Mesendoderm (in vitro differentiated cells): ENCODE measurements at regions not wholly inside any gene's neighbourhood (a gene's known extent, or its start where the extent isn't known, plus 50 kb on each side); places are given as distances from the start of the nearest gene placed in this dataset.
"Not testable (repeated sequence)": the region's sequence is repeated elsewhere in the genome, so short reads cannot be mapped to it uniquely, and the experiment has no call there.

Experiments used
- DNase-seq: peaks from one replicate; pipeline ENCODE4 v3.0.0; 2013
- H2AK5ac ChIP-seq: 2 replicates; pipeline ENCODE4 v1.6.1; 2013; ENCODE audit warnings: low read length, inconsistent platforms
- H2BK120ac ChIP-seq: 2 replicates; pipeline ENCODE4 v1.6.1; 2013; ENCODE audit warnings: low read depth, mild to moderate bottlenecking, low read length, moderate library complexity, mixed read lengths
- H2BK15ac ChIP-seq: replicated peaks from 2 replicates; pipeline ENCODE4 v1.6.1; 2013; ENCODE audit warnings: low read depth, mild to moderate bottlenecking, moderate library complexity
- H2BK5ac ChIP-seq: 2 replicates; pipeline ENCODE4 v1.6.1; 2013; ENCODE audit warnings: low read length, inconsistent platforms
- H3K18ac ChIP-seq: 2 replicates; pipeline ENCODE4 v1.6.1; 2013; ENCODE audit warnings: mild to moderate bottlenecking, low read length, mixed read lengths
- H3K23ac ChIP-seq: one replicate; pipeline ENCODE4 v1.6.1; 2013; ENCODE audit warnings: low read length
- H3K27ac ChIP-seq: 2 replicates; pipeline ENCODE4 v1.5.1; 2013; ENCODE audit warnings: low read depth, mild to moderate bottlenecking, inconsistent platforms, low read length, moderate library complexity
- H3K27me3 ChIP-seq: 2 replicates; pipeline ENCODE4 v1.6.1; 2013; ENCODE audit warnings: low read length, control low read depth, mild to moderate bottlenecking, inconsistent platforms; ENCODE audit not compliant: insufficient read depth, poor library complexity
- H3K36me3 ChIP-seq: 2 replicates; pipeline ENCODE4 v1.6.1; 2013; ENCODE audit warnings: low read length, inconsistent platforms; ENCODE audit not compliant: control insufficient read depth, insufficient read depth
- H3K4ac ChIP-seq: one replicate; pipeline ENCODE4 v1.6.1; 2013; ENCODE audit warnings: low read depth, mild to moderate bottlenecking, low read length, moderate library complexity
- H3K4me1 ChIP-seq: 2 replicates; pipeline ENCODE4 v1.6.1; 2013; ENCODE audit warnings: low read depth, low read length, inconsistent platforms; ENCODE audit not compliant: control insufficient read depth
- H3K4me2 ChIP-seq: 2 replicates; pipeline ENCODE4 v1.6.1; 2013; ENCODE audit warnings: low read length
- H3K4me3 ChIP-seq: 2 replicates; pipeline ENCODE4 v1.5.1; 2013; ENCODE audit warnings: mild to moderate bottlenecking, low read length
- H3K56ac ChIP-seq: one replicate; pipeline ENCODE4 v1.6.1; 2013; ENCODE audit warnings: low read length
- H3K79me1 ChIP-seq: 2 replicates; pipeline ENCODE4 v1.6.1; 2013; ENCODE audit warnings: low read length, inconsistent platforms
- H3K79me2 ChIP-seq: 2 replicates; pipeline ENCODE4 v1.6.1; 2013; ENCODE audit warnings: mild to moderate bottlenecking, low read length; ENCODE audit not compliant: control insufficient read depth, insufficient read depth
- H3K9ac ChIP-seq: 2 replicates; pipeline ENCODE4 v1.6.1; 2013; ENCODE audit warnings: low read length, inconsistent platforms
- H4K5ac ChIP-seq: one replicate; pipeline ENCODE4 v1.6.1; 2013; ENCODE audit warnings: low read length
- H4K8ac ChIP-seq: one replicate; pipeline ENCODE4 v1.6.1; 2013; ENCODE audit warnings: low read depth, mild to moderate bottlenecking, control low read depth, low read length, moderate library complexity
- WGBS: extraction: QIAGEN DNeasy Blood & Tissue Kit; methylation state at CpG from one replicate; pipeline ENCODE4 v1.1.7; 2013; ENCODE audit warnings: low lambda C conversion rate, missing lambda C conversion rate; ENCODE audit not compliant: insufficient coverage; ENCODE audit errors: extremely low coverage; 5-methylcytosine and 5-hydroxymethylcytosine counted together

DNA sequence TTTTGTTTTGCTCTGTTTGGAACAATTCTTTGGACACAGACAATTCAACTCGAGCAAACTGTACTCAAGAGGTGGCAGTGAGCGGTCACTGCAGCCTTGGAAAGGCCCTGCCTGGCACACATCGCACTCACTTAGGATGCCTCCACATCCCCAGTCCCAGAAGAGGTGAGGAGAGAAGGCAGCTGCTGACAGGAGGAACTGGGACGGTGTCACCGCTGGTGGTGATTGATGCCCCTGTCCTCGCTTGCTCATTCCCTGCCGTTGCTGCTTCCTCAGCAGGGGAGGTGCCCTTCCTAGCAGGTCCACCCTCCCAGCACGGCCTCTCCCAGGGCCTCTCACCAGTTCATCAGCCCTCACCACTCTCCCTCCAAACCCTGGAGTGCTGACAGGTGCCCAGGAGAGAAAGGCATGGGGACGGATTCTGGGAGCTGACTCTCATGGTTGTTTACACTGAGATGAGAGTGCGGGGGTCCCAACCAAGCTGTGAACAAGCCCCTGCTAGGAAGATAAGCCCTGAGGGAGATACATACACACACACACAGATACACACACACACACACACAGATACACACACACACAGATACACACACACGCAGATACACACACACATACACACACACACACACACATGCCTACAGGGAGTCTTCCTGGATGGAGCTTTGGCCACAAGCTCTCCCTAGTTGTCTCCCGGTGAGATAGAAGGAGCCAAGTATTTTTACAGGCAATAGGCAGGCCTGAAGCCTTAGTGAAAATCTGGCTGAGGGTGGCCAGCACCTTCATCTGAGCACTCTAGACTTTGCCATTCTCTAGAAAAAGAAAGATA lies 101.1 kb downstream of the CDC7 start:
- H2BK5ac ChIP-seq: no peak overlapping the region
- H3K27ac ChIP-seq: no peak overlapping the region
- no peak overlapping the region for H3K23ac ChIP-seq
- no peak overlapping the region for H2AK5ac ChIP-seq
- H3K79me1 ChIP-seq: no peaks in the 10 kb centered on the region
- no peaks in the 10 kb centered on the region for H3K36me3 ChIP-seq
- no peak overlapping the region for H4K5ac ChIP-seq
- H3K18ac ChIP-seq: no peak overlapping the region
- no peak overlapping the region for H4K8ac ChIP-seq
- no peak overlapping the region for H2BK15ac ChIP-seq
- no peaks in the 10 kb centered on the region for H3K79me2 ChIP-seq
- H3K56ac ChIP-seq: no peak overlapping the region
- H3K4me3 ChIP-seq: no peak overlapping the region
- no peak overlapping the region for H3K9ac ChIP-seq
- H3K4me2 ChIP-seq: no peak overlapping the region
- no peaks in the 10 kb centered on the region for H3K27me3 ChIP-seq
- H3K4ac ChIP-seq: no peak overlapping the region
- no peak for DNase-seq
- H2BK120ac ChIP-seq: no peak overlapping the region
- no peaks in the 10 kb centered on the region for H3K4me1 ChIP-seq
- WGBS: no CpG with 5 or more reads among the region's 12 CpGs

DNA sequence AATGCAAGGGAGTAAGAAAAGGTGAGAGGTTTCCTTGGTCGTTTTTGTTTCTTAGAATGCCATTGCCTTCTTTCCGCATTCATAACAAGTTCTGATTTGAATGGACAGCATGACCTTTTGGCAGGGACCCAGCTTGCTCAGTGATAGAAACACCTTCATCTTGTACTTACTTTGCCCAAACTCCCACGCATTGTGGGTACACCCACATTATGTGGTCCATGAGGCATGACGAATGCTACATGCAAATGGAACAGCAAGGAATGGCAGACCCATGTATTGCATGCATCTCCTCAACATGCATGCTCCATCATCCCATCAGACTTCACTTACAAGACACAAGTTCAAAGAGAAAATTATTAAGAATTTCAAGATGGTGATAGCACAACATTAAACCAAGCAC lies 102.8 kb downstream of the CDC7 start:
- no CpG with 5 or more reads among the region's 4 CpGs for WGBS
- Histone ChIP-seq H3K27ac (no peak overlapping the region), H4K8ac (no peak overlapping the region), H3K36me3 (no peaks in the 10 kb centered on the region), H3K4me1 (no peaks in the 10 kb centered on the region), H3K27me3 (no peaks in the 10 kb centered on the region), H3K4me2 (no peak overlapping the region), H2AK5ac (no peak overlapping the region), H2BK5ac (no peak overlapping the region), H3K79me1 (no peaks in the 10 kb centered on the region), H3K18ac (no peak overlapping the region), H3K4ac (no peak overlapping the region), H3K56ac (no peak overlapping the region), H3K9ac (no peak overlapping the region), H2BK120ac (no peak overlapping the region), H3K4me3 (no peak overlapping the region), H3K79me2 (no peaks in the 10 kb centered on the region), H4K5ac (no peak overlapping the region), H3K23ac (no peak overlapping the region), H2BK15ac (no peak overlapping the region)
- no peak for DNase-seq

DNA sequence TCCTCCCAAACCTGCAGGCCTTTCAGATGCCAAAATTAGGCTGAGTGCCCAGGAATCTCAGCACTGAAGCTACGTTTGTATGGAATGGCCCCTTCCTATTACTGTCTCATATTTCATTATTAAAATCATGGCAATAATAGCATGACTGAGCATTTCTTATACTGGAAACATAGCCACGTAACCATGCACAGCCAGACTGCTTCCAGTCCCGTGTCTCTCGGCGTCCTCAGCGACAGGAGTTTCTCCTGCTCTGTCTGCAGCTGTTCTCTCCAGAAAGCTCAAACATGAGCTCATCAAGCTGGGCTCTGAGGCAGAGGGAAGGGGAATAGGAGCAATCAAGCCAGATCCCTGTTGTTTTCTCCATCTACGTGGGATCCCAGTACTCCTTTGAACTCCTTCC lies 104.0 kb downstream of the CDC7 start:
- Histone ChIP-seq H2BK120ac (no peak overlapping the region), H3K4me1 (no peaks in the 10 kb centered on the region), H2BK15ac (no peak overlapping the region), H3K23ac (no peak overlapping the region), H3K4me3 (no peak overlapping the region), H4K5ac (no peak overlapping the region), H3K9ac (no peak overlapping the region), H3K27me3 (no peaks in the 10 kb centered on the region), H3K79me1 (no peaks in the 10 kb centered on the region), H3K4ac (no peak overlapping the region), H3K79me2 (no peaks in the 10 kb centered on the region), H3K56ac (no peak overlapping the region), H4K8ac (no peak overlapping the region), H3K36me3 (no peaks in the 10 kb centered on the region), H2BK5ac (no peak overlapping the region), H3K18ac (no peak overlapping the region), H3K27ac (no peak overlapping the region), H2AK5ac (no peak overlapping the region), H3K4me2 (no peak overlapping the region)
- DNase-seq: no peak
- no CpG with 5 or more reads among the region's 7 CpGs for WGBS

DNA sequence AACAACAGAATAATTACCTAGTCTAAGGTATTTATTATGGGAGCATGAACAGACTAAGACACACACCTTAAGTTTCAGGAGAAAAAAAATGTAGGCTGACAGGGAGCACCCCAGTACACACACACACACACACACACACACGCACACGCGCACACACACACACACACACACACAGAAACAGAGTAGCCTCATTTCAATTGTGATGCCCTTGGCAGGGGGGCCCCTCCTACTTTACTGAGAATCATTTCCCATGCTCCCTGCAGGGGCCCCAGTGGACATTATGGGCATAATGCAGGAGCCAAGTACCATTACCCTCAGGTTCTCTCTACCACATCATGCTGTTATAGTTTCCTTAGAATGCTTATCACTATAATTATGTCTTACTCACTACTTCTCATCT lies 104.9 kb downstream of the CDC7 start:
- H2BK5ac ChIP-seq: no peak overlapping the region

DNA sequence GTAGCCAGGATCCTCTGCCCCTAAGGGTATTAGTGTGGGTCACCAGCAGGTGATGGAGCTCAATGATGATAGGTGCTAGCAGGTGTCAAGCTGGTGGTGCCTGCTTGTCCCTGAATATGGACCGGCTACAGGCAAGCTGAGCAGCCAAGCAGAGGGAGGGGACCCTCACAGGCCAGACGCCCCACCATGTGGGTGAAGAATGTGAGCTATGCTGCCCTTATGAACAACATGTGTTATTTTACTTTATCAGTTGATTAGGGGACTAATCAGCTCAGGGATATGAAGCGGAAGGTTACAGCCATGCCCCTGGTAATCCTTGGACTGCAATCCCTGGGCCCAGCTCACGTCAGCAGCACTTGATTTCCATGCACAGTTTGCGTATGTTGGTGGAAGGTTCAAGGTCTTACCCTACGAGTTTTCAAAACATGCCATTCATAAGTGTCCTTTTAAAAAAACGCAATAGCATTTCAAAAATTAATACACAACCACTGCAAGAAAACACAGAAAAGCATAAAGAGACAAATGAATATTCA lies 106.0 kb downstream of the CDC7 start:
- H3K27ac ChIP-seq: no peak overlapping the region
- peak; percentile 30 for DNase-seq
- no peak overlapping the region for H3K9ac ChIP-seq
- H2BK15ac ChIP-seq: no peak overlapping the region
- no peak overlapping the region for H3K56ac ChIP-seq
- H4K5ac ChIP-seq: no peak overlapping the region
- no peaks in the 10 kb centered on the region for H3K79me1 ChIP-seq
- no peak overlapping the region for H3K4me2 ChIP-seq
- no peak overlapping the region for H3K4me3 ChIP-seq
- H3K79me2 ChIP-seq: no peaks in the 10 kb centered on the region
- H3K18ac ChIP-seq: no peak overlapping the region
- WGBS: no CpG with 5 or more reads among the region's 7 CpGs
- H3K4me1 ChIP-seq: peaks cover 4% of the 10 kb centered on the region
- H3K23ac ChIP-seq: no peak overlapping the region
- H2BK5ac ChIP-seq: no peak overlapping the region
- no peak overlapping the region for H4K8ac ChIP-seq
- H2AK5ac ChIP-seq: no peak overlapping the region
- no peaks in the 10 kb centered on the region for H3K36me3 ChIP-seq
- H3K27me3 ChIP-seq: no peaks in the 10 kb centered on the region
- no peak overlapping the region for H3K4ac ChIP-seq
- H2BK120ac ChIP-seq: no peak overlapping the region

More for the DNA sequence above, 104.9 kb downstream of the CDC7 start:
- no CpG with 5 or more reads among the region's 3 CpGs for WGBS
- H3K18ac ChIP-seq: no peak overlapping the region
- no peak overlapping the region for H2BK120ac ChIP-seq
- no peak overlapping the region for H3K9ac ChIP-seq
- H3K4me3 ChIP-seq: no peak overlapping the region
- no peaks in the 10 kb centered on the region for H3K79me1 ChIP-seq
- no peak overlapping the region for H2BK15ac ChIP-seq
- no peak overlapping the region for H3K27ac ChIP-seq
- no peak overlapping the region for H4K5ac ChIP-seq
- no peak overlapping the region for H3K56ac ChIP-seq
- H3K4me1 ChIP-seq: no peaks in the 10 kb centered on the region
- H3K23ac ChIP-seq: no peak overlapping the region
- no peaks in the 10 kb centered on the region for H3K27me3 ChIP-seq
- no peaks in the 10 kb centered on the region for H3K79me2 ChIP-seq
- no peaks in the 10 kb centered on the region for H3K36me3 ChIP-seq
- H4K8ac ChIP-seq: no peak overlapping the region
- H2AK5ac ChIP-seq: no peak overlapping the region
- no peak for DNase-seq
- no peak overlapping the region for H3K4me2 ChIP-seq
- H3K4ac ChIP-seq: no peak overlapping the region

DNA sequence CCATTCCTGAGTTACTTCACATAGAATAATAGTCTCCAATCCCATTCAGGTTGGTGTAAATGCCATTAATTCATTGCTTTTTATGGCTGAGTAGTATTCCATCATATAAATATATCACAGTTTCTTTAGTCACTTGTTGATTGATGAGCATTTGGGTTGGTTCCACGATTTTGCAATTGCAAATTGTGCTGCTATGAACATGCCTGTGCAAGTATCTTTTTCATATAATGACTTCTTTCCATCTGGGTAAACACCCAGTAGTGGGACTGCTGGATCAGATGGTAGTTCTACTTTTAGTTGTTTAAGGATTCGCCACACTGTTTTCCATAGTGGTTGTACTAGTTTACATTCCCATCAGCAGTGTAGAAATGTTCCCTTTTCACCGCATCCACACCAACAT lies 107.0 kb downstream of the CDC7 start:
- not testable (repeated sequence) for H3K18ac ChIP-seq, H3K4me3 ChIP-seq, H3K4ac ChIP-seq, H2BK5ac ChIP-seq, DNase-seq, H3K23ac ChIP-seq, H2BK120ac ChIP-seq, H3K27ac ChIP-seq, H3K56ac ChIP-seq, H4K5ac ChIP-seq, H3K79me2 ChIP-seq, H3K36me3 ChIP-seq, H3K4me2 ChIP-seq, H3K79me1 ChIP-seq, H3K27me3 ChIP-seq, H2AK5ac ChIP-seq, H4K8ac ChIP-seq, H3K9ac ChIP-seq, H2BK15ac ChIP-seq, H3K4me1 ChIP-seq
- no CpG with 5 or more reads among the region's 3 CpGs for WGBS
